H1 (cell line): ENCODE measurements at regions not wholly inside any gene's neighbourhood (a gene's known extent, or its start where the extent isn't known, plus 50 kb on each side); places are given as distances from the start of the nearest gene placed in this dataset.
A peak's percentile ranks its signal among the peaks of the same experiment; 100 is the strongest.

ENCODE experiments used
- CTCF ChIA-PET: fragments of 300-600 bp; sonication (Branson Sonifier 250); formaldehyde crosslinking; loops from one replicate; lab custom pipeline; 2021; ENCODE audit not compliant: partially characterized antibody; lab: Charles Lee
- POLR2A ChIA-PET: fragments of 300-600 bp; sonication (Branson Sonifier 250); formaldehyde crosslinking; loops from one replicate; lab custom pipeline; 2021; ENCODE audit warnings: inconsistent platforms; ENCODE audit not compliant: partially characterized antibody; lab: Charles Lee
- DNase-seq, 2 experiments: peaks; one replicate each; pipeline versions ENCODE4 v3.0.0 to v3.0.0-alpha.2; 2010 to 2022; ENCODE audit warnings: low spot score in 2 of 2, low read depth in 1 of 2, mixed read lengths in 1 of 2
- FAIRE-seq: peaks from 2 replicates; lab custom pipeline; 2011; peaks lifted over from hg19 to GRCh38; lab: Jason Lieb, UNC
- H2AFZ ChIP-seq: 2 replicates; pipeline ENCODE4 v1.8.1; 2012; ENCODE audit warnings: low read length, inconsistent platforms
- H2AK5ac ChIP-seq: 2 replicates; pipeline ENCODE4 v1.6.1; 2013; ENCODE audit warnings: low read depth, low read length
- H2BK120ac ChIP-seq: replicated peaks from 2 replicates; pipeline ENCODE3; 2013; ENCODE audit warnings: low read depth, low read length, inconsistent platforms
- H2BK12ac ChIP-seq: 2 replicates; pipeline ENCODE4 v1.6.1; 2013; ENCODE audit warnings: low read depth, low read length
- H2BK15ac ChIP-seq: 2 replicates; pipeline ENCODE4 v1.6.1; 2013; ENCODE audit warnings: low read length
- H2BK20ac ChIP-seq: 2 replicates; pipeline ENCODE4 v1.6.1; 2013; ENCODE audit warnings: low read length
- H2BK5ac ChIP-seq: 2 replicates; pipeline ENCODE4 v1.6.1; 2013; ENCODE audit warnings: low read depth, low read length
- H3K14ac ChIP-seq: 2 replicates; pipeline ENCODE4 v1.6.1; 2013; ENCODE audit warnings: inconsistent platforms; ENCODE audit not compliant: insufficient read length
- H3K18ac ChIP-seq: 2 replicates; pipeline ENCODE4 v1.6.1; 2013; ENCODE audit warnings: low read length; ENCODE audit errors: extremely low read depth
- H3K23ac ChIP-seq: 2 replicates; pipeline ENCODE4 v1.6.1; 2013; ENCODE audit warnings: inconsistent platforms; ENCODE audit not compliant: insufficient read length
- H3K23me2 ChIP-seq: 2 replicates; pipeline ENCODE4 v1.6.1; 2013; ENCODE audit warnings: low read depth, low read length
- H3K27ac ChIP-seq: 2 replicates; pipeline ENCODE4 v1.6.1; 2011; ENCODE audit warnings: low read depth, low read length, inconsistent platforms
- H3K27me3 ChIP-seq, 4 experiments: replicated peaks in 1 of 4; 1 replicate in 1 of 4; 2 replicates in 3 of 4; pipeline versions ENCODE4 v1.6.1 to v1.8.1; 2011 to 2013; ENCODE audit warnings: low read length in 3 of 4, mild to moderate bottlenecking in 3 of 4, inconsistent platforms in 2 of 4, mixed read lengths in 2 of 4, moderate library complexity in 1 of 4; ENCODE audit not compliant: control insufficient read depth in 3 of 4, insufficient read depth in 3 of 4; ENCODE audit errors: extremely low read depth in 1 of 4
- H3K36me3 ChIP-seq, 4 experiments: 2 replicates each; pipeline versions ENCODE4 v1.6.1 to v1.8.1; 2011 to 2013; ENCODE audit warnings: mild to moderate bottlenecking in 4 of 4, low read length in 3 of 4, moderate library complexity in 2 of 4, control low read depth in 1 of 4, inconsistent platforms in 1 of 4; ENCODE audit not compliant: insufficient read depth in 4 of 4, control insufficient read depth in 2 of 4
- H3K4ac ChIP-seq: replicated peaks from 2 replicates; pipeline ENCODE3; 2013; ENCODE audit warnings: low read length, low read depth, mixed read lengths, inconsistent platforms; ENCODE audit not compliant: insufficient read length
- H3K4me1 ChIP-seq, 4 experiments: replicated peaks in 1 of 4; 1 replicate in 1 of 4; 2 replicates in 3 of 4; pipeline versions ENCODE4 v1.6.1 to v1.8.1; 2011 to 2013; ENCODE audit warnings: low read length in 3 of 4, inconsistent platforms in 2 of 4, mixed read lengths in 1 of 4; ENCODE audit not compliant: insufficient read depth in 4 of 4, control insufficient read depth in 3 of 4
- H3K4me2 ChIP-seq, 2 experiments: 2 replicates each; pipeline versions ENCODE4 v1.6.1 to v1.8.1; 2011 to 2013; ENCODE audit warnings: low read depth in 2 of 2, low read length in 2 of 2, control low read depth in 1 of 2, inconsistent platforms in 1 of 2, mild to moderate bottlenecking in 1 of 2; ENCODE audit not compliant: insufficient read depth in 1 of 2
- H3K4me3 ChIP-seq, 4 experiments: fragments of 200-600, 300-600 bp in 1 of 4; sonication (generic), shearing (Covaris generic), sonication (Bioruptor Twin) in 1 of 4; 2 replicates each; pipeline versions ENCODE4 v1.5.1 to v1.8.1; 2011 to 2016; ENCODE audit warnings: low read length in 4 of 4, low read depth in 3 of 4, control low read depth in 2 of 4, inconsistent platforms in 2 of 4, mild to moderate bottlenecking in 2 of 4, mixed read lengths in 1 of 4, moderate library complexity in 1 of 4; ENCODE audit not compliant: insufficient read depth in 2 of 4; ENCODE audit errors: extremely low read depth in 1 of 4
- H3K56ac ChIP-seq: replicated peaks from 2 replicates; pipeline ENCODE3; 2013; ENCODE audit warnings: low read depth, mild to moderate bottlenecking, mixed read lengths, low read length, inconsistent platforms; ENCODE audit not compliant: insufficient read length
- H3K79me1 ChIP-seq: 2 replicates; pipeline ENCODE4 v1.6.1; 2013; ENCODE audit warnings: low read depth, low read length, control low read depth
- H3K79me2 ChIP-seq, 2 experiments: 2 replicates each; pipeline versions ENCODE4 v1.6.1 to v1.8.1; 2012 to 2013; ENCODE audit warnings: low read length in 2 of 2, mild to moderate bottlenecking in 2 of 2, inconsistent platforms in 1 of 2; ENCODE audit not compliant: insufficient read depth in 2 of 2, control insufficient read depth in 1 of 2
- H3K9ac ChIP-seq, 4 experiments: replicated peaks in 1 of 4; 1 replicate in 1 of 4; 2 replicates in 3 of 4; pipeline versions ENCODE4 v1.6.1 to v1.8.1; 2011 to 2013; ENCODE audit warnings: low read depth in 3 of 4, low read length in 3 of 4, control low read depth in 2 of 4, mild to moderate bottlenecking in 2 of 4, moderate library complexity in 2 of 4, inconsistent platforms in 1 of 4; ENCODE audit errors: extremely low read depth in 1 of 4
- H3K9me3 ChIP-seq, 2 experiments: 2 replicates each; pipeline versions ENCODE4 v1.6.1 to v1.8.1; 2012 to 2013; ENCODE audit warnings: mild to moderate bottlenecking in 2 of 2, moderate library complexity in 2 of 2, control low read depth in 1 of 2, inconsistent platforms in 1 of 2, low read depth in 1 of 2, low read length in 1 of 2, mixed read lengths in 1 of 2; ENCODE audit not compliant: insufficient read depth in 2 of 2
- H4K20me1 ChIP-seq, 2 experiments: replicated peaks in 1 of 2; 2 replicates each; pipeline versions ENCODE3 to v1.8.1; 2011 to 2013; ENCODE audit warnings: inconsistent platforms in 2 of 2, low read length in 2 of 2, mild to moderate bottlenecking in 1 of 2; ENCODE audit not compliant: insufficient read depth in 2 of 2, control insufficient read depth in 1 of 2
- H4K5ac ChIP-seq: 2 replicates; pipeline ENCODE4 v1.6.1; 2013; ENCODE audit warnings: low read length, low read depth, mixed read lengths, inconsistent platforms; ENCODE audit not compliant: insufficient read length
- H4K8ac ChIP-seq: 2 replicates; pipeline ENCODE4 v1.8.0; 2013; ENCODE audit warnings: mild to moderate bottlenecking, moderate library complexity, low read length, inconsistent platforms; ENCODE audit not compliant: insufficient read depth; ENCODE audit errors: extremely low read depth
- H4K91ac ChIP-seq: replicated peaks from 2 replicates; pipeline ENCODE3; 2013; ENCODE audit warnings: low read length, mixed read lengths, inconsistent platforms; ENCODE audit not compliant: insufficient read length
- ASH2L ChIP-seq: fragments of 200-600, 300-600 bp; sonication (generic); IDR thresholded peaks from one replicate; pipeline ENCODE4 v1.7.1; 2017; ENCODE audit warnings: low read length
- CHD1 ChIP-seq: IDR thresholded peaks from 2 replicates; pipeline ENCODE4 v1.6.1; 2012; ENCODE audit warnings: low read depth, low read length, improper control_type of control experiment
- GABPA ChIP-seq: IDR thresholded peaks from 2 replicates; pipeline ENCODE4 v1.6.1; 2011; ENCODE audit warnings: mild to moderate bottlenecking, low read length, moderate library complexity, borderline replicate concordance; ENCODE audit not compliant: insufficient read depth
- KDM4A ChIP-seq: IDR thresholded peaks from one replicate; pipeline ENCODE4 v1.7.1; 2012; ENCODE audit warnings: low read depth, mild to moderate bottlenecking, moderate library complexity, low read length, inconsistent platforms; ENCODE audit not compliant: severe bottlenecking
- POLR2A ChIP-seq, 2 experiments: IDR thresholded peaks; 1 replicate in 1 of 2; 2 replicates in 1 of 2; pipeline ENCODE4 v1.6.1; 2011; ENCODE audit warnings: low read depth in 2 of 2, low read length in 2 of 2, mild to moderate bottlenecking in 2 of 2; ENCODE audit errors: control extremely low read depth in 1 of 2
- RXRA ChIP-seq: IDR thresholded peaks from 2 replicates; pipeline ENCODE4 v1.6.1; 2011; ENCODE audit warnings: low read depth, mild to moderate bottlenecking, low read length, moderate library complexity; ENCODE audit not compliant: insufficient read depth
- SP1 ChIP-seq: IDR thresholded peaks from 2 replicates; pipeline ENCODE4 v1.6.1; 2011; ENCODE audit warnings: low read depth, low read length
- YY1 ChIP-seq: IDR thresholded peaks from 2 replicates; pipeline ENCODE4 v1.6.1; 2011; ENCODE audit warnings: low read depth, mild to moderate bottlenecking, low read length
- ZNF274 ChIP-seq: IDR thresholded peaks from 2 replicates; pipeline ENCODE4 v1.7.0; 2012; ENCODE audit warnings: low read length, borderline replicate concordance; ENCODE audit errors: extremely low read depth
- WGBS, 2 experiments: shearing (Covaris generic) in 1 of 2; methylation state at CpG; one replicate each; pipeline versions ENCODE4 v1.1.6 to v1.1.7; 2013 to 2015; ENCODE audit warnings: low lambda C conversion rate in 2 of 2, mixed read lengths in 2 of 2, inconsistent platforms in 1 of 2, low coverage in 1 of 2, missing lambda C conversion rate in 1 of 2; ENCODE audit not compliant: insufficient replicate concordance in 2 of 2, insufficient coverage in 1 of 2, insufficient read length in 1 of 2; ENCODE audit errors: extremely low coverage in 1 of 2, missing lambda C conversion rate in 1 of 2; 5-methylcytosine and 5-hydroxymethylcytosine counted together
- TF ChIP-seq, protein P1 (sequence below): IDR thresholded peaks from 2 replicates; pipeline ENCODE4 v1.6.1; 2012; ENCODE audit warnings: inconsistent platforms
- TF ChIP-seq, protein P2 (sequence below): IDR thresholded peaks from 2 replicates; pipeline ENCODE4 v1.6.1; 2012; ENCODE audit warnings: low read length, inconsistent platforms

DNA sequence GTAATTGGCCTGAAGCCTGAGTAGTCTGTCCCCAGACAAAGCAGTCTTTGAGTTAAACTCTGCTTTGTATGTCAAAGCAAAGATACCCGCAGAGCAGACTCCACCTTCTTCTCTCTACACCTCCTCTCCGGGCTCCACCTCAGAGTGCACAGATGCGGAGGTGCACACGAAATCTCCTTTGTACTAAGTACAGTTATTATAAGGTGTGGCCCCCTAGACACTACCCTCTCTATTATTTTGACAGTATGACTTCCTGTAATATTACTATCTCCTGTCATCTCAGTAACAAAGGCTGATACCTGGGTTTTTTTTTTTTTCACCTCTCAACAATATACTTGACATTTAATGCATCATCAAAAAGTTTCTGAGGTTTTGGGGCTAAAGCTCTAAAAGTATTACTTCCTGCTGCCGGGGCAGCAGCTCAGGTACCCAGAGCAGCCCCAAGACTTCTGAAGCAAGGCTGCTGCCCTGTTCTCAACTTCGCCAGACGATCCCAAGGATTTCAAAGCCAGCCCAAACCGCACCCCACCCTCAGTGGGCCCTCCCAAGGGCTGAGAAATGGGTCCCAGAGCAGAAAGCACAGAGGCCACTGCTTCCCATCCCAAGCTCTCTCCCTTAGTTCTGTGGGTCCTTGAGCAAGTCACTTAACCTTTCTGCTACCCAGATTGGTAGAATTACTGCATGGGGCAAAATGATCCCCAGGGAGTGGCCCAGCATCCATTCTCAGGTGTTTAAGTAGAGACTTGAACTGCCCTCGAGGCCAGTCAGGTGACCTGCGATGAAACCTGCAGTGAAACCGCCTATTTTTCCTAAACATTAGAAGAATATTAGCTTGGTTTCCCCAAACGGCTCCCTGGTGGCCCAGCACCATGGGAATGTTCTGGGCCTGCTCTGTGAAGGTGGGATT, 180.6 kb downstream of the FOXO1 start:
- Histone ChIP-seq H2AFZ (no peak overlapping the region), H2BK20ac (no peak overlapping the region), H3K9me3 (no peaks in the 10 kb centered on the region), H3K79me2 (no peaks in the 10 kb centered on the region), H3K79me1 (no peaks in the 10 kb centered on the region), H3K27ac (no peak overlapping the region), H2BK15ac (no peak overlapping the region), H3K23me2 (no peaks in the 10 kb centered on the region), H4K20me1 (no peaks in the 10 kb centered on the region), H2BK12ac (0 out of 2 replicates have a peak overlapping the region, but pooled peaks have one; percentile 39), H3K36me3 (no peaks in the 10 kb centered on the region), H3K23ac (no peak overlapping the region), H2BK5ac (no peak overlapping the region), H4K5ac (no peak overlapping the region), H4K91ac (no peak overlapping the region), H3K14ac (no peak overlapping the region), H3K4me2 (no peak overlapping the region), H2BK120ac (no peak overlapping the region), H2AK5ac (no peak overlapping the region), H4K8ac (no peak overlapping the region; the same call in 1 of the 2 replicates), H3K4ac (no peak overlapping the region), H3K4me1 (peaks cover 0 to 12% (median 1%) of the 10 kb centered on the region in 4 experiments; a peak in 5 of 7 replicates), H3K4me3 (no peak overlapping the region), H3K27me3 (peaks cover 0 to 1% (median 0%) of the 10 kb centered on the region in 4 experiments; a peak in 1 of 7 replicates), H3K18ac (no peak overlapping the region), H3K56ac (no peak overlapping the region), H3K9ac (no peak overlapping the region)
- no peak for FAIRE-seq
- ChIA-PET POLR2A (no interaction called here), CTCF (interaction anchor here (0.6 kb wide), 1 partner anchor 161 kb away, joined by 3 read pairs; no protein-coding TSS in a partner anchor)
- DNase-seq, result no peak
- 80% methylated on average over 11 of the region's 12 CpGs; no CpG with 5 or more reads in 1 of the 2 experiments for WGBS, 2 experiments
- TF ChIP-seq GABPA (no peak), POLR2A (IDR thresholded peaks at IDR 0.05; ENCODE audit: control extremely low read depth in 1 of 2, low read depth in 2 of 2, low read length in 2 of 2) (no peak), ASH2L (no peak), RXRA (no peak), KDM4A (no peak), SP1 (no peak), YY1 (no peak), ZNF274 (no peak), CHD1 (no peak)
- TF ChIP-seq, protein P1, sequence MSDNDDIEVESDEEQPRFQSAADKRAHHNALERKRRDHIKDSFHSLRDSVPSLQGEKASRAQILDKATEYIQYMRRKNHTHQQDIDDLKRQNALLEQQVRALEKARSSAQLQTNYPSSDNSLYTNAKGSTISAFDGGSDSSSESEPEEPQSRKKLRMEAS, result no peak
- TF ChIP-seq, protein P2, sequence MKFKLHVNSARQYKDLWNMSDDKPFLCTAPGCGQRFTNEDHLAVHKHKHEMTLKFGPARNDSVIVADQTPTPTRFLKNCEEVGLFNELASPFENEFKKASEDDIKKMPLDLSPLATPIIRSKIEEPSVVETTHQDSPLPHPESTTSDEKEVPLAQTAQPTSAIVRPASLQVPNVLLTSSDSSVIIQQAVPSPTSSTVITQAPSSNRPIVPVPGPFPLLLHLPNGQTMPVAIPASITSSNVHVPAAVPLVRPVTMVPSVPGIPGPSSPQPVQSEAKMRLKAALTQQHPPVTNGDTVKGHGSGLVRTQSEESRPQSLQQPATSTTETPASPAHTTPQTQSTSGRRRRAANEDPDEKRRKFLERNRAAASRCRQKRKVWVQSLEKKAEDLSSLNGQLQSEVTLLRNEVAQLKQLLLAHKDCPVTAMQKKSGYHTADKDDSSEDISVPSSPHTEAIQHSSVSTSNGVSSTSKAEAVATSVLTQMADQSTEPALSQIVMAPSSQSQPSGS, result no peak
